ENCODE measurements at regions not wholly inside any gene's neighbourhood (a gene's known extent, or its start where the extent isn't known, plus 50 kb on each side); places are given as distances from the start of the nearest gene placed in this dataset.

- DNase-seq (ENCODE audit: low spot score) (no peak), ATAC-seq (ENCODE audit: low FRiP score) (no peak)
- no peak for TF ChIP-seq CTCF (IDR thresholded peaks at IDR 0.05)
Observed at GRCh38 chr16:6229186-6229585, 1103.5 kb upstream of the RBFOX1 start.

- no peak for DNase-seq (ENCODE audit: low spot score)
- TF ChIP-seq CTCF (IDR thresholded peaks at IDR 0.05): no peak
- ATAC-seq (ENCODE audit: low FRiP score): no peak
Observed at GRCh38 chr16:6218855-6219254, 1113.8 kb upstream of the RBFOX1 start.

- TF ChIP-seq CTCF (IDR thresholded peaks at IDR 0.05): no peak
- DNase-seq (ENCODE audit: low spot score) (no peak), ATAC-seq (ENCODE audit: low FRiP score) (no peak)
Observed at GRCh38 chr16:6216836-6217235, 1115.8 kb upstream of the RBFOX1 start.

GRCh38 chr16:6211644-6212043 lies 1114.0 kb upstream of the EEF2KMT start:
- TF ChIP-seq CTCF (IDR thresholded peaks at IDR 0.05): no peak
- ATAC-seq (ENCODE audit: low FRiP score) (no peak), DNase-seq (ENCODE audit: low spot score) (no peak)

- TF ChIP-seq CTCF (IDR thresholded peaks at IDR 0.05): no peak
- no peak for DNase-seq (ENCODE audit: low spot score)
- ATAC-seq (ENCODE audit: low FRiP score): no peak
Observed at GRCh38 chr16:6209355-6209930, 1111.8 kb upstream of the EEF2KMT start.

- no peak for ATAC-seq (ENCODE audit: low FRiP score)
- TF ChIP-seq CTCF (IDR thresholded peaks at IDR 0.05): no peak
Observed at GRCh38 chr16:6207580-6207979, 1110.0 kb upstream of the EEF2KMT start.

GRCh38 chr16:6207124-6207523 lies 1109.5 kb upstream of the EEF2KMT start:
- DNase-seq (ENCODE audit: low spot score) (no peak), ATAC-seq (ENCODE audit: low FRiP score) (no peak)
- no peak for TF ChIP-seq CTCF (IDR thresholded peaks at IDR 0.05)

More at GRCh38 chr16:6207580-6207979, 1110.0 kb upstream of the EEF2KMT start:
- no peak for DNase-seq (ENCODE audit: low spot score)
